ENCODE measurements at regions not wholly inside any gene's neighbourhood (a gene's known extent, or its start where the extent isn't known, plus 50 kb on each side); places are given as distances from the start of the nearest gene placed in this dataset.
A peak's percentile ranks its signal among the peaks of the same experiment; 100 is the strongest.
"Not testable (repeated sequence)": the region's sequence is repeated elsewhere in the genome, so short reads cannot be mapped to it uniquely, and the experiment has no call there.

DNA sequence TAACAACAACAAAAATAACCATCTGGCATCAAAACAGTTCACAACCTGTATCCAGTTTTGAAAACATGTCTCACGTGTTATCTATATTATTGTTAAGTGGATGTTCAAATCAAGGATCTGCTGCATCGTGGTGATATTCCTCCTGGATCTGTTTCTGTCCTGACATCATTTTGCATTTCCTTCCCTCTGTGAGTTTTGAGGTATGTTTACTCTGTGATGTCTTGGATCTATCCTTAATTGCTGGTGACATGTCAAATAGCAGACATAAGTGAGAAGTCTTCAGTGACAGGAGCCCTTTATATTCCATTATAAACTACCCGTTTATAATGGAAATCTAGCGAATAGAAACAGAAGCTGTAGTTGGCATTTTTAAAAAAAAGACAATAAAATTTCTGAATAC lies 381.8 kb upstream of the NOX3 start:
- DNase-seq (ENCODE audit: insufficient read length, low spot score) (no peak), FAIRE-seq (no peak)

DNA sequence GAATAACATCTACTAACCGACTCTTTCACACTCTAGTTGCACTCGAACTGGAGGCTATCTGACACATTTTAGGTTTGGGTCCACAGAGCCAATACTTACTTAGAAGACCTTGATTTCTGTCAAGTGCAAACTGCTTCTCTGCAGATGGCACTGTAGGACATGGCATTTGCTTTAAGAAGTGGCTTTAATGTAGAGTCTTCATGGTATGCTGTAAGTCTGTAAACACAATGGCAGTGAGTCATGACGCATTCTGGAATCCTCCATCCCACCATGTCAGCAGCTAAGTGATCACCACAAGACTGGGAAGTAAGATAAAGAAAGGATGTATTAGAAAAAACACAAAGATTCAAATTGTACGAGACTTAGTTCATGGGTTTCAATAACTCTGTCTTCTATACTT lies 377.0 kb upstream of the NOX3 start:
- peak; percentile 3 for DNase-seq (ENCODE audit: insufficient read length, low spot score)

DNA sequence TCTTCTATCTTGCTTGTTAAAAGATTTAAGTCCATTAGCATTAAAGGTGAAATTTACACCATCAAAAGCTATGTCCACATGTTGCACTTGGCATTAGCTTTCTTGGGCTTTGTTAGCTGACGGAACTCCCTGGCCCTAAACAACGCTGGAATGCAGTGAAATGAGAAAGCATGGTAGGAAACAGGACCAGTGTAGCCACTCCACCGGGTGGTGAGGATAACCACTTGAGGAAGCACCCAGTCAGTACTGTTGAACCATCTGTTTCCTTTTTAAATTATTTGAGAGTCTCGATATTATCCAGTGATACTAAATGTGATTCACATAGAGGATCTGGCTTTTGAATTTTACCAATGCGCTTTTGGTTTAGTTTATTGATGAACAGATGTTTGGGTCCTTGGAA lies 374.9 kb upstream of the NOX3 start:
- FAIRE-seq (no peak), DNase-seq (ENCODE audit: insufficient read length, low spot score) (no peak)

More for the DNA sequence above, 377.0 kb upstream of the NOX3 start:
- no peak for FAIRE-seq

DNA sequence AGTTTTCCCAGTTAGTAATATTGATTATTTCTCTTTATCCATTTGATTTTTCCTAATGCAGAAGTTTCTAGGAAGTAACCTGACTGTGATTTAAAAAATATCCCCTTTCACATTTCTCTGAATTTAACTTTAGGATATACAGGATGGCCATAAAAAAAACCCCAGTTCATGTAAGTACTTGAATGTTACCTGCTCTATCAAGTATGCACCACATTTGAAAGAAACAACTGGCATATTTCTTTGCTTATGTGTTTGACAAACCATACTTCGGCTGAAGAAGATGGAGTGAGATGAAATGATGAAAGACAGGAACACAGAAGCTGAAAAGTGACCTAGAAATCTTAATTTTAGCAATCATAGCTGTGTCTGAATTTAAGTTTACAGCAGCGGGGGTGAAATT lies 374.0 kb upstream of the NOX3 start:
- FAIRE-seq, result no peak
- no peak for DNase-seq (ENCODE audit: insufficient read length, low spot score)

DNA sequence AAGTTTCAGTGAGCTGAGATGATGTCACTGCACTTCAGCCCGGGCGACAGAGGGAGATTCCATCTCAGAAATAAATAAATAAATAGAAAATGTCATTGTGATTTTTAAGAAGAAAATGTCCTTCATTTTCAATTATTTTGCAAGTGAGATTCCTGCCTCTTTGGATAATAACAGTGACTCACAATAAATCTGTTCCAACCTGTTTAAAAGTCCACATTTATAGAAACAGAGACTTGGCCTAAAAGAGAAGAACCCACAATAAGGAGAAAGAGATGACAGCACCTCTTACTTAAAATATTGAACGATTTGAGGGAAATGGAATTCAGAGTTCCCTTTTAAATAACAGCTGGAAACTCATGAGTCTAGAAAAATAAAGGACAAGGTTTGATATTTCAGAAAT lies 373.4 kb upstream of the NOX3 start:
- FAIRE-seq, result no peak
- DNase-seq (ENCODE audit: insufficient read length, low spot score), result no peak

DNA sequence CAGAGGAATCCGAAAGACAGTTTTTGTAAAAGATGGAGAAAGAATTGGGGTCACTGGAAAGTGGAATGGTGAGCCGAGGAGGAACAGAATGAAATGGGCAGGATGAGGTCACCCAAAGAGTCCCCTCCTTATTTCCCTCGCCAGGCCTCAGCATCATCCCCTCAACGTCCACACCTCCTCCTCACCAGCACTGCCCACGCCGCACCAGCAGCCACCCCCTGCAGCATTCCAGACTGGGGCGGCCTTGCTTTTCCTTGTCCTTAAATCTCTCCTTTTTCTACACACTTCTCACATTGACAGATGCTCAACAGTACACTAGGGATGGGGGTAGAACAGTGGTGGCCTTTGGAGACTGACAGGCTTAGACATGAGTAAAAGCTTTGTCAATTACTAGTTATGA lies 363.1 kb upstream of the NOX3 start:
- DNase-seq (ENCODE audit: insufficient read length, low spot score) (no peak), FAIRE-seq (no peak)

DNA sequence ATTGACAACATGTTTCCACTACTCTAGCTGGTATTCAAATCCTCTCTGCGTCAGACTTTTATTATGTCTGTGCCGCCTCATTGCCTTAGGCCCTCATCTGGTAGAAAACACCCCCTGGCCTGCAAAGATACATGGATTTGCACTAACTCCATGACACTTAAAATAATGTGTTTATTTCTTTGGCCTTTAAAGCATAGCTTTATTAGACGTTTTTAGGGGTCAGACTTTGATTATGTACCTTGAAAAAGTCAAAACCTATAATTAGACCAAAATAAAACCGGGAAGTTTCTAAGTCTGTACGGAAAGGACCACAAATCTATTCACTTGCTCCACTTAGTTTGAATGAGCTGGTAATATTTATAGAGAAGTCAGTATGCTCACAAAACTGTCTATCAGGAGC lies 357.9 kb upstream of the NOX3 start:
- DNase-seq (ENCODE audit: insufficient read length, low spot score) (no peak), FAIRE-seq (no peak)

DNA sequence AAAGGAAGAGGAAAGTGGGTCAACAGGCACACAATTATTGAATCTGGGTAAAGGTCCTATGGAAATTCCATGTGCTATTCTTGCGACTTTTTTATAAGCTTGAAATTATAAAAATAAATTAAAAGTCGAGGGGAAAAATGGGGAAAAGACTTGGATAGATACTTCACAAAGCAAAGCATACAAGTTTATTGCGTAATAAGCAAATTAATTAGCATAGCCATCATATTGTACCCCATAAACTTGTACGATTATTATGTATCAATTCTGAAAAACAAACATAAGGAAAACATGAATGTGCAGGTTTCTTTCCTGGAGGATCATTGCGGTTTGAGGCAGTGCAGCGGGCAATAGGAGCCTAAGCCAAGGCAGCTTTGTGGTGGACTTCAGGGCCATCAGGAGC lies 351.6 kb upstream of the NOX3 start:
- DNase-seq (ENCODE audit: insufficient read length, low spot score), result no peak
- no peak for FAIRE-seq

DNA sequence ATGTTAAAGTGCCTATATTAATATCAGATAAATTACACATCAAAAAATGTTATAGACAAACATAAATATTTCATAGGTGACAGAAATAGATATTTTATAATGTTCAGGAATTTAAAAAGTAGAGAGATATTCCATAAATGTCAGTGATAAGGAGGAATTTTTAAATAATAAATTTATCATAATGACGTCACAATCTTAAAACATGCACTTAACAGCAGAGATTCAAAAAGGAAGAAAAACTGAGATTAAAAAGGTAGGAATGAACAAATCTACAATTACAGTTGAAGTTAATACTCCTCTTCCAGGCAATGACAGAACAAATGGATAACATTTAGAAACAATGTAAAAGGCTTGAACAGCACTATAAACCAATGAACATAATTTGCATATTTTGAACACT lies 345.4 kb upstream of the NOX3 start:
- FAIRE-seq, result no peak
- no peak for DNase-seq (ENCODE audit: insufficient read length, low spot score)

DNA sequence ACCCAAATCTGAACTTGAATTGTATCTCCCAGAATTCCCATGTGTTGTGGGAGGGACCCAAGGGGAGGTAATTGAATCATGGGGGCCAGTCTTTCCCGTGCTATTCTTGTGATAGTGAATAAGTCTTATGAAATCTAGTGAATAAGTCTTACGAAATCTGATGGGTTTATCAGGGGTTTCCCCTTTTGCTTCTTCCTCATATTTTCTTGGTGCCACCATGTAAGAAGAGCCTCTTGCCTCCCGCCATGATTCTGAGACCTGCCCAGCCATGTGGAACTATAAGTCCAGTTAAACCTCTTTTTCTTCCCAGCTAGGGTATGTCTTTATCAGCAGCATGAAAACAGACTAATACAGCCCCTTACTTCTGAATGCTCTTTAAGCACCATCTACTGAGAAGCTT lies 343.2 kb upstream of the NOX3 start:
- FAIRE-seq; DNase-seq (ENCODE audit: insufficient read length, low spot score): not testable (repeated sequence)

DNA sequence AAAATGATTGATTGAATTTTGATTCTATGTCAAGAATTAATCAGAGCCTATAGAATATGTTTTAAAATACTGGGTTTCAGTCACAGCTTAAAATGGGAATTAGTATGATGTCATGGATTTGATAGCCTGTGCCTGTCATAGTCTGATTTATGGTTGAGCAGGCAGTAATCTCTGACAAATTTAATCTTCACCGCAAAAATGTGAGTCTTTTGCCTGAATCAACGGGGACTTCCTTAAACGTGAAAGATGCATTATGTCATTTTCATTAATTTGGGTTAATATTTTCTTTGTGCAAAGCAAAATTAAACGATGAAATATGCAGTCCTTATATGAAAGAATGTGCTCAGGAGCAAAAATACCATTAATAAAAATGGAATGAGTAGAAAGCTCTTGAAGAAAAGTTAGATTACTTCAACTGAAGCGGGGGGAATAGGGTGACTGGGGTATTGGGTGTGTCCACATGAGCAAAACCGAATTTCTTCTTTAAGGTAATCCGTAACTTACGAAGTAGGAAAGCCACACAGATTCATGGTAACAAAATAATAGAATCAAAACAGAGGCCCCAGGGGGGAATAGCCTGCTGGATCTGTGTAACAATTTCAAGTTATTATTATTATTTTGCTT lies 339.6 kb upstream of the NOX3 start:
- DNase-seq (ENCODE audit: insufficient read length, low spot score), result peak; percentile 21
- FAIRE-seq, result no peak

DNA sequence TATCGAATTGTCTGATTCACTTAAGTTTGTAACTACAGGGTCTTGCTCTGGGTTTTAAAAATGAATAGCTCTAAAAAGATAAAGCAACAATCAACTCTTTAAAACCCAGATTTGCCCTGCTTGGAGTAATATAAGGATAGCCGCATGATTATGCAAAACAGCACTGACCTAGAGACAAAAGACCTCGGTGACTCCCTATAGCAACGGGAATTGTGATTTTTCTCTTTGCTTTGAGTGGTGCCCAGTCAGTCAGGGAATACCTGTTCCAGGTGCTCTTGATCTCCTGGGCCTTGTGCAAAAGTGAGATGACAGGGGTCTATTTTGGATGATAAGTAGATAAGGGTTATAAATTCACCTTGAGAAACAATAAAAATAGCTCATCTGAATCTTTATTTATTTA lies 336.3 kb upstream of the NOX3 start:
- FAIRE-seq, result no peak
- DNase-seq (ENCODE audit: insufficient read length, low spot score), result no peak

DNA sequence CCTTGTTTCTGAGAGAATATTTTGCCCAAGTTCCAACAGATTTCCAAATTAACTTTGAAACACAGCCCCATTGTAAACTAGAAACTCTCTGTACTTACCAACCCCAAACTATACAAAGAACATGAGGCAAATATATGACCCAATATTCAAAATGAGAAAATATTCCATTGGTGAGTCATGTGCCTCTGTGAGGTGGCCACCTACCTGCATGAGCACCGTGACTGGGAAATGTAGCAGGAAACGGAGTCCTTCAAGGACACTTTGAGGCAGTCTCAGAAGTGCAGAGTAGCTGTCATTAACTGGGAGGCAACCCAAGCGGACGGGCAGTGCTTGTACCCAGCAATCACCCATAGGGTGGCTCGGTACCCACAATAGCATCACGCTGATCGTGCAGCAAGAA lies 335.5 kb upstream of the NOX3 start:
- FAIRE-seq (no peak), DNase-seq (ENCODE audit: insufficient read length, low spot score) (no peak)

DNA sequence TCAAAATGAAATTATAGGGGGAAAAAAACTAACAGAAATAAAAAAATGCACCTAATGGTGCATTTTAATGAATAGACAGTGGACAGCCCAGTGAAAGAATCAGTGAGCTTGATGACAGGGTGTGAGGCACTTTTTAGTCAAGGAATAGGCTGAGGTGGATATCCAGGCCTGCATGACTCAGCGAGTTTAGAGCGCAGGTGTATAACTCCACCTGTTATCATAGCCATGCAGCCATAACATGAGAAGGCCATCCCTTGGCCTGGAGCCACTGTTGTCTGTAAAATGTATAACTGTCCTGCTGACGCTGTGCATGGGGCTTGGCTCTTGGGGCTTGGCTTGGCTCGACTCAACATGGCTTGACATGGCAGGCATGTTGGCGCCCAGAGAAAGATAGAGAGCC lies 331.5 kb upstream of the NOX3 start:
- FAIRE-seq (no peak), DNase-seq (ENCODE audit: insufficient read length, low spot score) (no peak)

DNA sequence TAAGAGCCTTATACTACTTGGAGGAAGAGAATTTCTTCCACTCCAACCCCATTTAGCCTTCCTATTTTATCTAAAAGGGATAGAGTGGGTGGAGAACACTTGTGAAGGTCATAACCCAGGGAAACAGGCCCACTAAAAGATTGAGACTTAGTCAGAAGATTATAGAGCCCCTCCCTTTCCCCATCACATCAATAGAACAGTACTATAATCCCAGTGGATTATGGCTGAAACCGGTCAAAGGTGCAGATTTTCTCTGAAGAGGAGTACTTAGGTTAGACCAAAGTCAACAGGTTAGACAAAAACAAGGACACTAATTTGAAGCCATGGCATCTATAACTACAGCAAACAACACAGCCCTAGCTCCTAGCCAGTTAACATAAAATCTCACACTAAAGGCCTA lies 330.9 kb upstream of the NOX3 start:
- DNase-seq (ENCODE audit: insufficient read length, low spot score) (no peak), FAIRE-seq (no peak)

DNA sequence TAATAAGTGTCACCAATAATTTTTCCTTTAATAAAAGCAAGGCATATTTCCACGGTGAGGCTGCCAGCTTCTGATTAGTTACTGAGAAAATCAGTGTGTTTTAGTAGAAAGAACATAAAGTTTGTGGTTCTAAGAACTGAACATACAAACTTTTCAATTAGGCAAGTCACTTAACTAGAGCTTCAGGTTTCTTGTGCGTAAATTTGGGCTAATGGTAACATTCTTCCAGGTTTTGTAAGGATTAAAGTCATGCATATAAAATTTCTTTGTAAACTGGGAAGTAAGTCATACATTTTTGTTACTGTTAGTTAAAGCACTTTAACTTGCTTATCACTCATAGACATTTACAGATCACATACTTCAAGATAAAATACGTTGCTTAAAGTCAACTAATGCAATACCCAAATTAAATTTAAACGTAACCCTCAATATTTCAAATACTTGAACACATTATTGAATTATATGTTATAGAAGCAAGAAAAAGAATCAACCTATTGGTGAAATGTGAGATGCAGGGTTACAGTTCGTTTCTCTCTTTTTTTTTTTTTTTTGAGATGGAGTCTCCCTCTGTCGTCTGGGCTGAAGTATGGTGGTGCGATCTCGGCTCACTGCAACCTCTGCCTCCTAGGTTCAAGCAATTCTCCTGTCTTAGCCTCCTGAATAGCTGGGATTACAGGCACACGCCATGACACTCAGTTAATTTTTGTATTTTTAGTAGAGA lies 327.3 kb upstream of the NOX3 start:
- DNase-seq (ENCODE audit: insufficient read length, low spot score), result no peak
- FAIRE-seq, result no peak

DNA sequence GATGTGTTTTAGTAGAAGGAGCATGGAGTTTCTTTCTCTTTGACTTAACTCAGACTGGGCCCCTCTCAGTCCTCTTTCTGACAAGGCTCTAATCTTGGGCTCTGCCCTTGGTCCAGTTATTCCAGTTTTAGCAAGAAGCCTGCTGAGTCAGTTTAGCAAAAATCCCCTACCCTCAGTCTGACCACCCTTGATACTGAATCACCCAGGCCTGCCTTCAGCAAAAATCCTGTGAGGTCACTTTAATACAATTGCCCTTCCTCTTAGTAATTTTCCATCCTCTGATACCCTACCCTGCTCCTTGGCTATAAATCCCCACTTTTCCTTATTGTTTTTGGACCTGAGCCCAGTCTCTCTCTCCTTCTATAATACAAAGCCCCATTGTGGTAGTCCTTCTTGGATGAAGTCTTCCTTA lies 326.7 kb upstream of the NOX3 start:
- no peak for FAIRE-seq
- DNase-seq (ENCODE audit: insufficient read length, low spot score), result peak; percentile 28

DNA sequence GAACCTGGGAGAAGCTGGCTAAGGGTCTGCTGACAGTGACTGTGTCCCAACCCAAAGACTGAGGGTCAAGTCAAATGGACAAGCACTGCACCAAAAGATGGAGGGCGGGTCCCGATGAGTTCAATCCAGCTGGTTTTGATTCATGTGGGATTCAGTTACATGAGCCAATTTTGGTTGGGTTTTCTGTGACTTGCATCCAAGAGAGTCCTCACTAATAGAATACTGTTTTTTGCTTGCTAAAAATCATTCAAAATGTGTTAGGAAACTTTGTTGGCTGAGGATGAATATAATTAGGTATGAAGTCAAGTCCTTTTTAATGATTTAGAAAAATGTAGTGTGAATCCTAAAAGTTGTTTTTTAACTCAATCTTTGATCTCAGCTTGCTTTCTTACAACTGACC lies 323.8 kb upstream of the NOX3 start:
- FAIRE-seq (no peak), DNase-seq (ENCODE audit: insufficient read length, low spot score) (no peak)

DNA sequence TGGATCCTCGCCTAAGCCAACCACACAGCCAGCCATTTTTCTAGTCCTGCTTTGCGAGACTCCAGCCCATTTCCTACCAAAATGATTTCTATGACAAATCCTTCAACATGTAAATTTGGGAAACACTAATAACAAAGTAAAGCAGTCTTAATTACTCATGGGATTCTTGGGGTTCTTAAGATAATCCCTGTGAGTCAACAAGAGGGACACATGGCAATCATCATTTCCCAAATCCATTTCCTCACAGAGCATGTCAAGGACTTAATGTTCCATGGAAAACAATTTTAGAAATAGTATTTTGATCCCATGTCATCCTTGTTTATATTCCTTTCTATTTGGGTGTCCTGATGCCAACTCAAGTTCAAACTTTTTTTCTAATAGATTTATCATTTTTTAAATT lies 322.7 kb upstream of the NOX3 start:
- DNase-seq (ENCODE audit: insufficient read length, low spot score) (no peak), FAIRE-seq (no peak)

DNA sequence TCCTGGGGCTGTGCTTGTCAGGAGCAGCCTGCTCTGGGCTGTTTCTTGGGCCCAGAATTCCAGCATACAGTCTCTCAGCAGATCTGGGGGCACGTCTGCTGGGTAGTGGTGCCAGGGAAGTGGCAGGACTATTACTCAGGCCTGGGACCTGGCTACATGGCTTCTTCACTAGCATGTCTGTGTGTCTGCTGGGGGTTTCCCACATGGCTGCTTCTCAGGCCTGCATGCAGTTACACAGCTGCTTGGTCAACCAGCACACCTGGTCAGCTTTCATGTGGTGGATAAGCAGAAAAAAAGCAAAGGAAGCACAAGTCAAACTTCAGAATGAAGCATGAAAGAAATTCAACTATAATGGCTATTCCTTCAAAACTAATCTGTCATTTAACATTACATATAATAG lies 316.2 kb upstream of the NOX3 start:
- FAIRE-seq (no peak), DNase-seq (ENCODE audit: insufficient read length, low spot score) (no peak)

DNA sequence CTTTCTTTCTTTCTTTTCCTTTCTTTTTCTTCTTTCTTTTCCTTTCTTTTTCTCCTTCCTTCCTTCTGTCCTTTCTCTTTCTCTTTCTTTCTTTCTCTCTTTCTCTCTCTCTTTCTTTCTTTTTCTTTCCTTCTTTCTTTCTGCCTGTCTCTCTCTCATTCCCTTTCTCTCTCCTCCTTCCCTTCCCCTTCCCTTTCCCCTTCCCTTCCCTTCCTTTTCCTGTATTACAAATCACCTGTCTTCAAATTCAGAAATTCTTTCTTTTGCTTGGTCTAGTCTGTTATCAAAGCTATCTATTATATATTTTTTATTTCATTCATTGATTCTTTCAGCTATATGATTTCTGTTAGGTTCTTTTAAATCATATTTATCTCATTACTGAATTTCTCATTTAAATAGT lies 315.2 kb upstream of the NOX3 start:
- DNase-seq (ENCODE audit: insufficient read length, low spot score), result no peak
- no peak for FAIRE-seq

DNA sequence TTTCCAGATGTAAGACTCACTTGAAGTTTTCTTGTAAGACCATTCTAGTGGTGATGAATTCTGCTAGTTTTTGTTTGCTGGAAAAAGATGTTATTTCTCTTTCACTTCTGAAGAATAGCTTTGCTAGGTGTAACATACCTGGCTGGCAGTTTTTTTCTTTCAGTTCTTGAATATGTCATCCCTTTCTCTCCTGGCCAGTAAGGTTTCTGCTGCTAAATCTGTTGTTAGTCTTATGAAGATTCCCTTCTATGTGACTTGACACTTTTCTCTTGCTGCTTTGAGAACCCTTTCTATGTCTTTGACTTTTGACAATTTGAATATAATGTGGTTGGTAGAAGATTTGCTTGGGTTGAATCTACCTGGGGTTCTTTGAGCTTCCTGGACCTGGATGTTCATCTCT lies 314.7 kb upstream of the NOX3 start:
- DNase-seq (ENCODE audit: insufficient read length, low spot score) (no peak), FAIRE-seq (no peak)
